ENCODE measurements at regions not wholly inside any gene's neighbourhood (a gene's known extent, or its start where the extent isn't known, plus 50 kb on each side); places are given as distances from the start of the nearest gene placed in this dataset.

DNA sequence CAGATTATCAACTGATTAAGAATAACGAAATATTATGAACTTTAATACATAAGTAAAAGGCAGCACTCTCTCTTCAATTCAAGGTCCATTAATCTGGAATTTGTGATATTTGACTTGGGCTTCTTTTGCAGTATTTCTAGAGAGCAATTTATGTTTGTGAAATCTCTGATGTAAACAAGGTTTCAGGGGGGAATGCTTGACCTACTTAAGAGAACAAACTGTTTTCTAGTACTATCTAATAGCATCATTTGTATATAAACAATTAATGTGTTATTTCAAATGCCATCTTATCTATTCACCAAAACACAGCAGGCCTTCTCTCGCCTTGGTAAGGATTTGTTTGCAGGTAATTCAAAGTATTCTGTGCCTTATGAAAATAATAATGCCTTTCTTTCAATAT is 103.6 kb upstream of the FST start:
- H3K9me3 ChIP-seq: no peaks in the 10 kb centered on the region
- no peaks in the 10 kb centered on the region for H3K27me3 ChIP-seq
- H3K4me1 ChIP-seq: no peaks in the 10 kb centered on the region
- WGBS, 2 donors: 82 to 85% methylated on average over 2 of the region's 2 CpGs
- H3K36me3 ChIP-seq: no peaks in the 10 kb centered on the region
- no peak for DNase-seq
- H3K27ac ChIP-seq: no peak overlapping the region
- TF ChIP-seq POLR2A (IDR thresholded peaks at IDR 0.05): no peak
- TF ChIP-seq, protein P1, sequence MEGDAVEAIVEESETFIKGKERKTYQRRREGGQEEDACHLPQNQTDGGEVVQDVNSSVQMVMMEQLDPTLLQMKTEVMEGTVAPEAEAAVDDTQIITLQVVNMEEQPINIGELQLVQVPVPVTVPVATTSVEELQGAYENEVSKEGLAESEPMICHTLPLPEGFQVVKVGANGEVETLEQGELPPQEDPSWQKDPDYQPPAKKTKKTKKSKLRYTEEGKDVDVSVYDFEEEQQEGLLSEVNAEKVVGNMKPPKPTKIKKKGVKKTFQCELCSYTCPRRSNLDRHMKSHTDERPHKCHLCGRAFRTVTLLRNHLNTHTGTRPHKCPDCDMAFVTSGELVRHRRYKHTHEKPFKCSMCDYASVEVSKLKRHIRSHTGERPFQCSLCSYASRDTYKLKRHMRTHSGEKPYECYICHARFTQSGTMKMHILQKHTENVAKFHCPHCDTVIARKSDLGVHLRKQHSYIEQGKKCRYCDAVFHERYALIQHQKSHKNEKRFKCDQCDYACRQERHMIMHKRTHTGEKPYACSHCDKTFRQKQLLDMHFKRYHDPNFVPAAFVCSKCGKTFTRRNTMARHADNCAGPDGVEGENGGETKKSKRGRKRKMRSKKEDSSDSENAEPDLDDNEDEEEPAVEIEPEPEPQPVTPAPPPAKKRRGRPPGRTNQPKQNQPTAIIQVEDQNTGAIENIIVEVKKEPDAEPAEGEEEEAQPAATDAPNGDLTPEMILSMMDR (IDR thresholded peaks at IDR 0.05): no peak
- H3K4me3 ChIP-seq (replicated peaks in 1 of 3): no peak overlapping the region
- intact Hi-C loops (cut with DNase I): no loop called here

DNA sequence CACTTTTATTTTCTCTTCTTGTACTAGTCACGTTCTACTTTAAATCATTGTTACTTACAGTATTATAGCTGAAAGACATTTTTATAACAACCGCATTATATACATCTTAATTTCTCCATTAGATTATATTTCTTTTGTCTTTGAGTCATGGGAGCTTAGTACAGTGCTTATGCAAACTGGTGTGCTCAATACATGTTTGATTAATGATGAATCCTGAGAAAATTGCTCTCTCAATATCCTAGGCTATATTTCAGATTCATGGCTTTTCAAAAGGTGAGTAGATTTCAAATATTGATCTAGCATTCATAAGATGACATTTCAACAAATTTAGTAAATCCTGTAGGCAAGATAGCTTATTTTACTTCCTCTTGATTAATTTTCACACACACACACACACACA is 102.2 kb upstream of the FST start:
- no peaks in the 10 kb centered on the region for H3K9me3 ChIP-seq
- no peak for DNase-seq
- H3K4me3 ChIP-seq (replicated peaks in 1 of 3): no peak overlapping the region
- WGBS, 2 donors: 92 to 94% methylated on average over 2 of the region's 2 CpGs
- intact Hi-C loops (cut with DNase I): no loop called here
- no peaks in the 10 kb centered on the region for H3K4me1 ChIP-seq
- H3K27me3 ChIP-seq: no peaks in the 10 kb centered on the region
- no peaks in the 10 kb centered on the region for H3K36me3 ChIP-seq
- TF ChIP-seq, protein P1 (IDR thresholded peaks at IDR 0.05): no peak
- H3K27ac ChIP-seq: no peak overlapping the region

DNA sequence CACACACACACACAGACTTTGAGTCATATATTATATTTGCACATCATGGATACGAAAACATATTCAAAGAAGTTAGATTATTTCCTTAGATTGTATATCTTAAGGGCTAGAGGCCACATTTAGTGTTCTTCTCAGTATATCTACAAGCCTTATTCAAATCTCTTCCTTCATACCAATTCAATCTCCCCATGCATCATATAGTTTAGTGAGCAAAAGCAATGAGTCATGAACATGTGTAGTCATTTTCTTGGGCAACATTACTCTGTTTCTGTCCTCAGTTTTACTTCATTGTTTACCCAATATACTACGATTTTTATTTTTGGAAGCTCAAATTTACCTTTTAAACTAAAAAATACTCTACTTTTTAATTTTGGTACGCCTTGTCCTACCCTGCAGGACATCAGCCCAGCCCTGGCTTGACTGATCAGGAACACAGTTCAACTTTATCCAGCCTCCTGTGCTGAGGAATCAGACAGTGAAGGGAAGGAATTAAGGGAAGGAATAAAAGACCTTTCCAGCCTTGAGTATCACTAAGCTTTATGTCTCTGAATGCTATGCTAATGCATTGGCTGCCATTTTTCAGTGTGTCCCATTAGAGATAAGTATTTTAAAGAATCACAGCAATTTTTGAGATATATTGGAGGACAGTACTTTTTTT is 101.7 kb upstream of the FST start:
- intact Hi-C loops (cut with DNase I): no loop called here
- no peak for DNase-seq
- H3K27me3 ChIP-seq: no peaks in the 10 kb centered on the region
- H3K27ac ChIP-seq: no peak overlapping the region
- no peak overlapping the region for H3K4me3 ChIP-seq (replicated peaks in 1 of 3)
- H3K36me3 ChIP-seq: no peaks in the 10 kb centered on the region
- no peaks in the 10 kb centered on the region for H3K4me1 ChIP-seq
- 86 to 88% methylated on average over 3 of the region's 3 CpGs for WGBS, 2 donors
- TF ChIP-seq, protein P1 (IDR thresholded peaks at IDR 0.05): no peak
- no peak for TF ChIP-seq POLR2A (IDR thresholded peaks at IDR 0.05)
- no peaks in the 10 kb centered on the region for H3K9me3 ChIP-seq

DNA sequence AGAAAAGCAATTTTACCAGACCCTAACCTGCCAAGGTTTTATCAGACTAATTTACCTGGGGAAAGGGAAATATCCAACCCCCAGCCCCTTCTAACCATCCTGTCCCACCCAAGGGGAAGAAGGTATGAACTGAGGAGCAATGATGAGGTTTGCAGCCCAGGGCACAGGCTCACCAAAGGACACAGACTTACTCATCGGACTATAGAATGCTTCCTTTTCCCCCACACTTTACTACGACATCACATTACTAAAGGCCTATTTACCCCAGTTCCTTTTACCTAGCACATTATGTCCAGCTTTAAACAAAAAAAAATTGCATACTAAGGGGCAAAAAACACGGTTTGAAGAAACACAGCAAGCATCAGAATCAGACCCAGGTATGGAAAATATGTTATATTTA is 94.1 kb upstream of the FST start:
- intact Hi-C loops (cut with DNase I): no loop called here
- H3K27me3 ChIP-seq: no peaks in the 10 kb centered on the region
- no peak for DNase-seq
- H3K4me1 ChIP-seq: no peaks in the 10 kb centered on the region
- 82 to 87% methylated on average over 3 of the region's 3 CpGs for WGBS, 2 donors
- H3K27ac ChIP-seq: no peak overlapping the region
- no peak overlapping the region for H3K4me3 ChIP-seq (replicated peaks in 1 of 3)
- no peak for TF ChIP-seq POLR2A (IDR thresholded peaks at IDR 0.05)
- TF ChIP-seq, protein P1 (IDR thresholded peaks at IDR 0.05): no peak
- H3K9me3 ChIP-seq: no peaks in the 10 kb centered on the region
- no peaks in the 10 kb centered on the region for H3K36me3 ChIP-seq

DNA sequence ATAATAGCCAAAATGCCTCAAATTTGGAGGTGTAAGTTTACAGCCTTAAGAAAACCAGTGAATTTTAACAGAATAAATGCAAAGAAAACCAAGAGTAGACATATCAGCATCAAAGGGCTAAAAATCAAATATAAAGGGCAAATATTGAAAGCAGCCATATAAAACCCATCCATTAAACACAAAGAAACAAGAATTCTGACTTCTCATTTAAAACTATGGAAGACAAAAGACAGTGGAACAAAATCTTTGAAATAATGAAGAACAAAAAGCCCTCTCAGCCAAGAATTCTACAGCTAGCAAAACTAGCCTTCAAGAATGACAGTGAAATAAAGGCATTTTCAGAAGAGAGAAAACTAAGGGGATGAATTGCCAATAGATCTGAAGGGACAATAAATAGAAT is 91.3 kb upstream of the FST start:
- H3K27me3 ChIP-seq: no peaks in the 10 kb centered on the region
- no peak for DNase-seq
- no peak overlapping the region for H3K27ac ChIP-seq
- H3K36me3 ChIP-seq: no peaks in the 10 kb centered on the region
- intact Hi-C loops (cut with DNase I): no loop called here
- no peak overlapping the region for H3K4me3 ChIP-seq (replicated peaks in 1 of 3)
- H3K9me3 ChIP-seq: no peaks in the 10 kb centered on the region
- TF ChIP-seq POLR2A (IDR thresholded peaks at IDR 0.05): no peak
- TF ChIP-seq, protein P1 (IDR thresholded peaks at IDR 0.05): no peak
- H3K4me1 ChIP-seq: no peaks in the 10 kb centered on the region
